T1000 (cell line): ENCODE measurements at regions not wholly inside any gene's neighbourhood (a gene's known extent, or its start where the extent isn't known, plus 50 kb on each side); places are given as distances from the start of the nearest gene placed in this dataset.

ENCODE experiments used
- DNase-seq: peaks from one replicate; lab custom pipeline; 2025; ENCODE audit warnings: mixed read lengths; lab: John Stamatoyannopoulos, UW

GRCh38 chr7:84484502-84485079 lies 290.0 kb upstream of the SEMA3A start:
- DNase-seq: no peak

- no peak for DNase-seq
Measured at GRCh38 chr7:84482476-84482875, 287.9 kb upstream of the SEMA3A start.

- DNase-seq: no peak
Measured at GRCh38 chr7:84479059-84479458, 284.5 kb upstream of the SEMA3A start.

- DNase-seq: no peak
Measured at GRCh38 chr7:84477786-84478478, 283.3 kb upstream of the SEMA3A start.

- DNase-seq: no peak
Measured at GRCh38 chr7:84474436-84474835, 279.8 kb upstream of the SEMA3A start.

- no peak for DNase-seq
Measured at GRCh38 chr7:84471576-84471975, 277.0 kb upstream of the SEMA3A start.

- no peak for DNase-seq
Measured at GRCh38 chr7:84469034-84469433, 274.4 kb upstream of the SEMA3A start.

GRCh38 chr7:84462259-84462658 lies 267.7 kb upstream of the SEMA3A start:
- DNase-seq: no peak

- no peak for DNase-seq
Measured at GRCh38 chr7:84461093-84461492, 266.5 kb upstream of the SEMA3A start.

GRCh38 chr7:84455788-84456187 lies 261.2 kb upstream of the SEMA3A start:
- no peak for DNase-seq

GRCh38 chr7:84454174-84454959 lies 259.8 kb upstream of the SEMA3A start:
- no peak for DNase-seq

- no peak for DNase-seq
Measured at GRCh38 chr7:84452618-84453017, 258.0 kb upstream of the SEMA3A start.

- no peak for DNase-seq
Measured at GRCh38 chr7:84450772-84451171, 256.2 kb upstream of the SEMA3A start.

- no peak for DNase-seq
Measured at GRCh38 chr7:84447636-84448293, 253.2 kb upstream of the SEMA3A start.

GRCh38 chr7:84446991-84447480 lies 252.4 kb upstream of the SEMA3A start:
- DNase-seq: no peak

- DNase-seq: no peak
Measured at GRCh38 chr7:84425702-84426259, 231.2 kb upstream of the SEMA3A start.

- DNase-seq: no peak
Measured at GRCh38 chr7:84422790-84423189, 228.2 kb upstream of the SEMA3A start.

- DNase-seq: peak; percentile 47
Measured at GRCh38 chr7:84412161-84412969, 217.8 kb upstream of the SEMA3A start.

- DNase-seq: no peak
Measured at GRCh38 chr7:84399661-84400060, 205.1 kb upstream of the SEMA3A start.

GRCh38 chr7:84394219-84394618 lies 199.6 kb upstream of the SEMA3A start:
- DNase-seq: no peak

GRCh38 chr7:84393786-84394185 lies 199.2 kb upstream of the SEMA3A start:
- DNase-seq: no peak
